PC-9 (cell line): ENCODE measurements at regions not wholly inside any gene's neighbourhood (a gene's known extent, or its start where the extent isn't known, plus 50 kb on each side); places are given as distances from the start of the nearest gene placed in this dataset.

ENCODE experiments used
- BruUV-seq: library from RNA; stranded (reverse); fragments of 400-500 nt; replicated peaks from 2 replicates; lab custom pipeline; 2021; lab: Mats Ljungman, UMichigan
- CTCF ChIA-PET: fragments of 300-600 bp; sonication (Branson Sonifier 250); formaldehyde crosslinking; loops from one replicate; lab custom pipeline; 2022; ENCODE audit warnings: antibody characterized with exemption; lab: Charles Lee
- POLR2A ChIA-PET: fragments of 300-600 bp; sonication (Branson Sonifier 250); formaldehyde crosslinking; loops from one replicate; lab custom pipeline; 2022; ENCODE audit warnings: antibody characterized with exemption; ENCODE audit not compliant: unreplicated experiment; lab: Charles Lee
- DNase-seq, 2 experiments: peaks; one replicate each; pipeline versions ENCODE4 v3.0.0 to v3.0.0-alpha.2; 2015 to 2022; ENCODE audit warnings: mixed read lengths in 1 of 2
- H2AFZ ChIP-seq: fragments of 200-600 bp; sonication (generic); 2 replicates; pipeline ENCODE4 v1.8.1; 2017; ENCODE audit warnings: antibody characterized with exemption
- H3F3A ChIP-seq: fragments of 200-600 bp; sonication (generic); 2 replicates; pipeline ENCODE4 v1.8.1; 2017; ENCODE audit warnings: antibody characterized with exemption, mild to moderate bottlenecking, low read depth; ENCODE audit not compliant: insufficient read depth
- H3K27ac ChIP-seq: fragments of 200-600 bp; sonication (generic); 2 replicates; pipeline ENCODE4 v1.6.1; 2016; ENCODE audit warnings: mixed run types
- H3K27me3 ChIP-seq: fragments of 200-600 bp; sonication (generic); 2 replicates; pipeline ENCODE4 v1.6.1; 2016; ENCODE audit warnings: low read depth, mixed run types; ENCODE audit not compliant: insufficient read depth
- H3K36me3 ChIP-seq: fragments of 200-600 bp; sonication (generic); 2 replicates; pipeline ENCODE4 v1.6.1; 2016; ENCODE audit warnings: low read depth, mixed run types
- H3K4me1 ChIP-seq: fragments of 200-600 bp; sonication (generic); replicated peaks from 2 replicates; pipeline ENCODE4 v1.6.1; 2016; ENCODE audit warnings: mixed run types; ENCODE audit not compliant: insufficient read depth
- H3K4me2 ChIP-seq: fragments of 200-600 bp; sonication (generic); 2 replicates; pipeline ENCODE4 v1.6.1; 2017; ENCODE audit warnings: mixed run types
- H3K4me3 ChIP-seq: fragments of 200-600 bp; sonication (generic); 2 replicates; pipeline ENCODE4 v1.6.1; 2016; ENCODE audit warnings: mixed run types
- H3K79me2 ChIP-seq: fragments of 200-600 bp; sonication (generic); 2 replicates; pipeline ENCODE4 v1.6.1; 2017; ENCODE audit warnings: low read depth, mixed run types
- H3K9me2 ChIP-seq: fragments of 200-600 bp; sonication (generic); 2 replicates; pipeline ENCODE4 v1.8.1; 2017; ENCODE audit warnings: mild to moderate bottlenecking; ENCODE audit not compliant: insufficient read depth
- H3K9me3 ChIP-seq: fragments of 200-600 bp; sonication (generic); 2 replicates; pipeline ENCODE4 v1.8.1; 2016; ENCODE audit warnings: low read depth; ENCODE audit not compliant: insufficient read depth
- H4K20me1 ChIP-seq: fragments of 200-600 bp; sonication (generic); 2 replicates; pipeline ENCODE4 v1.8.1; 2017; ENCODE audit not compliant: insufficient read depth
- CTCF ChIP-seq: fragments of 200-600 bp; sonication (generic); conservative IDR thresholded peaks from 2 replicates; pipeline ENCODE4 v1.6.1; 2017; ENCODE audit warnings: mixed run types, antibody characterized with exemption, mild to moderate bottlenecking, moderate library complexity
- EZH2 ChIP-seq: fragments of 200-600 bp; sonication (generic); IDR thresholded peaks from 2 replicates; pipeline ENCODE4 v1.8.0; 2017; ENCODE audit warnings: antibody characterized with exemption, low read depth
- intact Hi-C: fragments of 100-400 bp; cut with micrococcal nuclease; formaldehyde crosslinking; loops from one replicate; pipeline ENCODE4 v1.10.0; 2022; ENCODE audit not compliant: unreplicated experiment

- no peaks in the 10 kb centered on the region for H3K36me3 ChIP-seq
- H3K9me2 ChIP-seq: no peaks in the 10 kb centered on the region
- TF ChIP-seq EZH2 (no peak), CTCF (no peak)
- H3K27me3 ChIP-seq: no peaks in the 10 kb centered on the region
- H3K27ac ChIP-seq: no peak overlapping the region
- no peak overlapping the region for H3K4me2 ChIP-seq
- no peaks in the 10 kb centered on the region for H3K79me2 ChIP-seq
- POLR2A ChIA-PET: no interaction called here
- peaks cover 34% of the 10 kb centered on the region for H3K9me3 ChIP-seq
- DNase-seq: no peak
- H3F3A ChIP-seq: no peaks in the 10 kb centered on the region
- intact Hi-C loops: no loop called here
- no TSS peak for BruUV-seq
- no peak overlapping the region for H2AFZ ChIP-seq
- no peak overlapping the region for H3K4me3 ChIP-seq
- CTCF ChIA-PET: interaction anchor here (0.5 to 0.6 kb wide), 2 partner anchors 84 to 452 kb away, joined by 3 to 4 read pairs; no protein-coding TSS in a partner anchor
- H3K4me1 ChIP-seq: no peaks in the 10 kb centered on the region
- H4K20me1 ChIP-seq: no peaks in the 10 kb centered on the region
These were observed 447.8 kb downstream of the INHBA start for GRCh38 chr7:41255113-41255512.

- TF ChIP-seq CTCF: no peak
- no peak for TF ChIP-seq EZH2
- H2AFZ ChIP-seq: no peak overlapping the region
- intact Hi-C loops: no loop called here
- no peak overlapping the region for H3K4me2 ChIP-seq
- H3F3A ChIP-seq: peaks cover 12% of the 10 kb centered on the region
- DNase-seq: no peak
- H4K20me1 ChIP-seq: no peaks in the 10 kb centered on the region
- H3K9me2 ChIP-seq: no peaks in the 10 kb centered on the region
- H3K27ac ChIP-seq: no peak overlapping the region
- BruUV-seq: no TSS peak
- 0 out of 2 replicates have a peak, but pooled peaks cover 4% of the 10 kb centered on the region for H3K36me3 ChIP-seq
- H3K4me1 ChIP-seq: peaks cover 13% of the 10 kb centered on the region
- no peaks in the 10 kb centered on the region for H3K79me2 ChIP-seq
- ChIA-PET CTCF (no interaction called here), POLR2A (no interaction called here)
- no peaks in the 10 kb centered on the region for H3K27me3 ChIP-seq
- H3K4me3 ChIP-seq: no peak overlapping the region
- H3K9me3 ChIP-seq: peaks cover 30% of the 10 kb centered on the region
These were observed 449.9 kb downstream of the INHBA start for GRCh38 chr7:41252957-41253356.

- CTCF ChIA-PET: no interaction called here
- no peaks in the 10 kb centered on the region for H3K27me3 ChIP-seq
- H3K27ac ChIP-seq: no peak overlapping the region
- 0 out of 2 replicates have a peak, but pooled peaks cover 4% of the 10 kb centered on the region for H3K36me3 ChIP-seq
- no TSS peak for BruUV-seq
- POLR2A ChIA-PET: no interaction called here
- DNase-seq: no peak
- peaks cover 16% of the 10 kb centered on the region for H3F3A ChIP-seq
- intact Hi-C loops: no loop called here
- no peak overlapping the region for H3K4me2 ChIP-seq
- H3K79me2 ChIP-seq: no peaks in the 10 kb centered on the region
- H3K4me1 ChIP-seq: peaks cover 17% of the 10 kb centered on the region
- TF ChIP-seq CTCF: no peak
- TF ChIP-seq EZH2: no peak
- no peaks in the 10 kb centered on the region for H3K9me2 ChIP-seq
- peaks cover 30% of the 10 kb centered on the region for H3K9me3 ChIP-seq
- H4K20me1 ChIP-seq: no peaks in the 10 kb centered on the region
- H2AFZ ChIP-seq: no peak overlapping the region
- no peak overlapping the region for H3K4me3 ChIP-seq
These were observed 450.3 kb downstream of the INHBA start for GRCh38 chr7:41252551-41252950.
